HEK293 (cell line): ENCODE measurements at regions not wholly inside any gene's neighbourhood (a gene's known extent, or its start where the extent isn't known, plus 50 kb on each side); places are given as distances from the start of the nearest gene placed in this dataset.

Experiments used
- BCL11B ChIP-seq: fragments of 450-650 bp; formaldehyde crosslinking; IDR thresholded peaks from 2 replicates; pipeline ENCODE4 v1.5.1; 2016; ENCODE audit warnings: low read depth, missing biosample characterization, missing genetic modification characterization
- GLIS2 ChIP-seq: fragments of 450-650 bp; formaldehyde crosslinking; IDR thresholded peaks from 2 replicates; pipeline ENCODE4 v1.5.1; 2016; ENCODE audit warnings: missing biosample characterization, missing genetic modification characterization
- HOXA7 ChIP-seq: sonication (generic); formaldehyde crosslinking; IDR thresholded peaks from 2 replicates; pipeline ENCODE4 v1.8.1; 2022; ENCODE audit warnings: missing genetic modification reagents, borderline replicate concordance
- KLF10 ChIP-seq: fragments of 450-650 bp; IDR thresholded peaks from 2 replicates; pipeline ENCODE4 v1.5.1; 2018; ENCODE audit warnings: missing biosample characterization, mild to moderate bottlenecking, missing genetic modification characterization
- KLF8 ChIP-seq: fragments of 450-650 bp; formaldehyde crosslinking; IDR thresholded peaks from 2 replicates; pipeline ENCODE4 v1.5.1; 2016; ENCODE audit warnings: missing biosample characterization, missing genetic modification characterization
- ZNF121 ChIP-seq: fragments of 450-650 bp; formaldehyde crosslinking; IDR thresholded peaks from 2 replicates; pipeline ENCODE4 v1.5.1; 2016; ENCODE audit warnings: missing biosample characterization, missing genetic modification characterization
- ZNF169 ChIP-seq: fragments of 450-650 bp; formaldehyde crosslinking; IDR thresholded peaks from 2 replicates; pipeline ENCODE4 v1.5.1; 2016; ENCODE audit warnings: missing biosample characterization, missing genetic modification characterization
- ZNF266 ChIP-seq: fragments of 450-650 bp; formaldehyde crosslinking; IDR thresholded peaks from 2 replicates; pipeline ENCODE4 v1.5.1; 2016; ENCODE audit warnings: missing biosample characterization, missing genetic modification characterization, low read depth
- ZNF302 ChIP-seq: fragments of 450-650 bp; formaldehyde crosslinking; IDR thresholded peaks from 2 replicates; pipeline ENCODE4 v1.5.1; 2016; ENCODE audit warnings: missing biosample characterization, missing genetic modification characterization, low read depth
- ZNF341 ChIP-seq: fragments of 450-650 bp; formaldehyde crosslinking; IDR thresholded peaks from 2 replicates; pipeline ENCODE4; 2016; ENCODE audit warnings: low read depth, missing biosample characterization, missing genetic modification characterization
- ZNF449 ChIP-seq: fragments of 450-650 bp; formaldehyde crosslinking; IDR thresholded peaks from 2 replicates; pipeline ENCODE4 v1.5.1; 2017; ENCODE audit warnings: missing biosample characterization, mild to moderate bottlenecking, missing genetic modification characterization, moderate library complexity
- ZNF518A ChIP-seq: fragments of 450-650 bp; formaldehyde crosslinking; conservative IDR thresholded peaks from 2 replicates; pipeline ENCODE4 v1.5.1; 2016; ENCODE audit warnings: low read depth, missing biosample characterization, missing genetic modification characterization
- ZNF558 ChIP-seq: fragments of 450-650 bp; formaldehyde crosslinking; IDR thresholded peaks from 2 replicates; pipeline ENCODE4 v1.5.1; 2016; ENCODE audit warnings: missing biosample characterization, missing genetic modification characterization
- ZNF571 ChIP-seq: fragments of 450-650 bp; formaldehyde crosslinking; IDR thresholded peaks from 2 replicates; pipeline ENCODE4 v1.5.0; 2017; ENCODE audit warnings: missing biosample characterization, missing genetic modification characterization
- ZNF670 ChIP-seq: fragments of 450-650 bp; formaldehyde crosslinking; IDR thresholded peaks from 2 replicates; pipeline ENCODE4 v1.5.1; 2016; ENCODE audit warnings: missing biosample characterization, missing genetic modification characterization, low read depth
- ZNF707 ChIP-seq: fragments of 450-650 bp; formaldehyde crosslinking; IDR thresholded peaks from 2 replicates; pipeline ENCODE4 v1.5.1; 2016; ENCODE audit warnings: missing biosample characterization, missing genetic modification characterization
- ZNF837 ChIP-seq: fragments of 450-650 bp; formaldehyde crosslinking; IDR thresholded peaks from 2 replicates; pipeline ENCODE4 v1.5.1; 2016; ENCODE audit warnings: missing biosample characterization, missing genetic modification characterization
- ZSCAN18 ChIP-seq: fragments of 450-650 bp; formaldehyde crosslinking; IDR thresholded peaks from 2 replicates; pipeline ENCODE4 v1.5.1; 2016; ENCODE audit warnings: missing biosample characterization, missing genetic modification characterization
- ZSCAN30 ChIP-seq: fragments of 450-650 bp; IDR thresholded peaks from 2 replicates; pipeline ENCODE4 v1.5.1; 2018; ENCODE audit warnings: missing biosample characterization, mild to moderate bottlenecking, missing genetic modification characterization, moderate library complexity
- ZSCAN5A ChIP-seq: fragments of 450-650 bp; formaldehyde crosslinking; IDR thresholded peaks from 2 replicates; pipeline ENCODE4 v1.5.1; 2016; ENCODE audit warnings: missing biosample characterization, missing genetic modification characterization
- TF ChIP-seq, protein P1 (sequence below): fragments of 450-650 bp; formaldehyde crosslinking; IDR thresholded peaks from 2 replicates; pipeline ENCODE4 v1.5.1; 2016; ENCODE audit warnings: missing biosample characterization, missing genetic modification characterization
- TF ChIP-seq, protein P2 (sequence below): fragments of 450-650 bp; formaldehyde crosslinking; IDR thresholded peaks from 2 replicates; pipeline ENCODE4 v1.5.1; 2016; ENCODE audit warnings: missing biosample characterization, missing genetic modification characterization

DNA sequence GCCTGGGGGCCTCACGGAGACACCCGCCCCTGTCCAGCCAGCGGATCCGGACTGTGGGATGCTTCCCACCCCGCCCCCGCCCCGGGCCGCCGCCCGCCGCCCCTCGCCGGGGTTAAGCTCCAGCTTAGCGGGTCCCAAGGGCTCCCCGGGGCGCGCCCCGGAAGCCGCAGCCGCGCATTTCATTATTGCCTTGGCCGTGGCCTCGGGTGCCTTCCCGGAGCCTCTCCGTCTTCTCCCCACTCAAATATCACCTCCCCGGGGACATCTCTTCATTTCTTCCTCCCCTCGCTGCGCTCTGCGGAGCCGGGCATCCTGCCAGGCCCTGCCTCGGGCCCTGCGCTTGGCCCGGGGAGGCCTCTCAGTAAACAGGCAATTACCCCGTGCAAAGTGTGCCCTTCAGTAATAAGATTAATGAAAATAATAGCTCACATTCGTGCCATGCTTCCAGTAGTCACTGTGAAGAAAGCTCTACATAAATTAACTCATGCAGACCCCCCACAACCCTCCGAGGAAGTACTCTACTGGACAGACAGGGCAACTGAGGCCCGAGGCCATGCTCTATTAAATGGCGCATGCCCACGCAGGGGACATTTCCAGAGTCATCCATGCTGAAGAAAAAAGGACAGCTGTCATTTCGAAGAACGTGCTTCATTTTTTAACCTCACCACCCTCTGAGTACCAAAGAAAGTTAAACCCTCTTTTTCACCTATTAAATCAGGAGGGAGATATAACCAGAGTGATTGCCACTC is 49.9 kb upstream of the LAPTM5 start (continued):
- TF ChIP-seq, protein P1, sequence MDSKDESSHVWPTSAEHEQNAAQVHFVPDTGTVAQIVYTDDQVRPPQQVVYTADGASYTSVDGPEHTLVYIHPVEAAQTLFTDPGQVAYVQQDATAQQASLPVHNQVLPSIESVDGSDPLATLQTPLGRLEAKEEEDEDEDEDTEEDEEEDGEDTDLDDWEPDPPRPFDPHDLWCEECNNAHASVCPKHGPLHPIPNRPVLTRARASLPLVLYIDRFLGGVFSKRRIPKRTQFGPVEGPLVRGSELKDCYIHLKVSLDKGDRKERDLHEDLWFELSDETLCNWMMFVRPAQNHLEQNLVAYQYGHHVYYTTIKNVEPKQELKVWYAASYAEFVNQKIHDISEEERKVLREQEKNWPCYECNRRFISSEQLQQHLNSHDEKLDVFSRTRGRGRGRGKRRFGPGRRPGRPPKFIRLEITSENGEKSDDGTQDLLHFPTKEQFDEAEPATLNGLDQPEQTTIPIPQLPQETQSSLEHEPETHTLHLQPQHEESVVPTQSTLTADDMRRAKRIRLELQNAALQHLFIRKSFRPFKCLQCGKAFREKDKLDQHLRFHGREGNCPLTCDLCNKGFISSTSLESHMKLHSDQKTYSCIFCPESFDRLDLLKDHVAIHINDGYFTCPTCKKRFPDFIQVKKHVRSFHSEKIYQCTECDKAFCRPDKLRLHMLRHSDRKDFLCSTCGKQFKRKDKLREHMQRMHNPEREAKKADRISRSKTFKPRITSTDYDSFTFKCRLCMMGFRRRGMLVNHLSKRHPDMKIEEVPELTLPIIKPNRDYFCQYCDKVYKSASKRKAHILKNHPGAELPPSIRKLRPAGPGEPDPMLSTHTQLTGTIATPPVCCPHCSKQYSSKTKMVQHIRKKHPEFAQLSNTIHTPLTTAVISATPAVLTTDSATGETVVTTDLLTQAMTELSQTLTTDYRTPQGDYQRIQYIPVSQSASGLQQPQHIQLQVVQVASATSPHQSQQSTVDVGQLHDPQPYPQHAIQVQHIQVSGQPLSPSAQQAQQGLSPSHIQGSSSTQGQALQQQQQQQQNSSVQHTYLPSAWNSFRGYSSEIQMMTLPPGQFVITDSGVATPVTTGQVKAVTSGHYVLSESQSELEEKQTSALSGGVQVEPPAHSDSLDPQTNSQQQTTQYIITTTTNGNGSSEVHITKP (tag by site-specific recombination): peak; percentile 60
- TF ChIP-seq ZNF558 (tag by site-specific recombination) (no peak), HOXA7 (CRISPR knock-in tag) (no peak), ZNF302 (no peak), ZNF266 (tag by site-specific recombination) (no peak), ZNF169 (tag by site-specific recombination) (no peak), ZNF449 (tag by site-specific recombination) (no peak), KLF8 (peak; percentile 42; the same call in 1 of the 2 replicates), ZNF837 (tag by site-specific recombination) (no peak), ZSCAN18 (tag by site-specific recombination) (no peak), ZSCAN5A (no peak), KLF10 (tag by site-specific recombination) (peak; percentile 64; the same call in 1 of the 2 replicates), ZNF341 (peak; percentile 55), ZNF518A (tag by site-specific recombination) (no peak), ZNF707 (tag by site-specific recombination) (no peak), ZNF670 (no peak), BCL11B (tag by site-specific recombination) (0 out of 2 replicates have a peak, but pooled peaks have one; percentile 17), ZNF121 (tag by site-specific recombination) (no peak), ZNF571 (tag by site-specific recombination) (no peak), GLIS2 (peak; percentile 83), ZSCAN30 (tag by site-specific recombination) (0 out of 2 replicates have a peak, but pooled peaks have one; percentile 85)
- TF ChIP-seq, protein P2, sequence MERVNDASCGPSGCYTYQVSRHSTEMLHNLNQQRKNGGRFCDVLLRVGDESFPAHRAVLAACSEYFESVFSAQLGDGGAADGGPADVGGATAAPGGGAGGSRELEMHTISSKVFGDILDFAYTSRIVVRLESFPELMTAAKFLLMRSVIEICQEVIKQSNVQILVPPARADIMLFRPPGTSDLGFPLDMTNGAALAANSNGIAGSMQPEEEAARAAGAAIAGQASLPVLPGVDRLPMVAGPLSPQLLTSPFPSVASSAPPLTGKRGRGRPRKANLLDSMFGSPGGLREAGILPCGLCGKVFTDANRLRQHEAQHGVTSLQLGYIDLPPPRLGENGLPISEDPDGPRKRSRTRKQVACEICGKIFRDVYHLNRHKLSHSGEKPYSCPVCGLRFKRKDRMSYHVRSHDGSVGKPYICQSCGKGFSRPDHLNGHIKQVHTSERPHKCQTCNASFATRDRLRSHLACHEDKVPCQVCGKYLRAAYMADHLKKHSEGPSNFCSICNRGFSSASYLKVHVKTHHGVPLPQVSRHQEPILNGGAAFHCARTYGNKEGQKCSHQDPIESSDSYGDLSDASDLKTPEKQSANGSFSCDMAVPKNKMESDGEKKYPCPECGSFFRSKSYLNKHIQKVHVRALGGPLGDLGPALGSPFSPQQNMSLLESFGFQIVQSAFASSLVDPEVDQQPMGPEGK (tag by site-specific recombination): peak; percentile 89
